HepG2 (cell line): ENCODE measurements at regions not wholly inside any gene's neighbourhood (a gene's known extent, or its start where the extent isn't known, plus 50 kb on each side); places are given as distances from the start of the nearest gene placed in this dataset.

ENCODE experiments used
- ATAC-seq: fragments of 200-7000 bp; cut with Tn5 transposase; 3 replicates; pipeline ENCODE4 v1.9.1; 2020; ENCODE audit warnings: mild to moderate bottlenecking, moderate library complexity
- BruUV-seq: library from RNA; stranded (reverse); fragments of 400-500 nt; replicated peaks from 2 replicates; lab custom pipeline; 2021; lab: Mats Ljungman, UMichigan
- CTCF ChIA-PET: fragments of 300-600 bp; formaldehyde crosslinking; extraction: SDS; loops from one replicate; lab custom pipeline; 2021; ENCODE audit warnings: low total read pairs, inconsistent platforms, low intra/inter-chr PET ratio; lab: Yijun Ruan, JAX
- POLR2A ChIA-PET: fragments of 350-600 bp; sonication (Branson Sonifier 250); formaldehyde crosslinking; loops from one replicate; lab custom pipeline; 2020; ENCODE audit warnings: antibody characterized with exemption, inconsistent platforms; lab: Yijun Ruan, JAX
- DNase-seq: peaks from one replicate; pipeline ENCODE4 v3.0.0-alpha.2; 2015; ENCODE audit warnings: low spot score
- FAIRE-seq: peaks from 3 replicates; lab custom pipeline; 2011; peaks lifted over from hg19 to GRCh38; lab: Jason Lieb, UNC
- H2AFZ ChIP-seq: one replicate; pipeline ENCODE4 v1.6.1; 2011; ENCODE audit warnings: low read length, inconsistent platforms
- H3K27ac ChIP-seq: fragments of 300-600 bp; 3 replicates; pipeline ENCODE4 v1.8.0; 2011; ENCODE audit warnings: mixed run types, mild to moderate bottlenecking, mixed read lengths, low read length, inconsistent platforms; ENCODE audit not compliant: insufficient read depth; ENCODE audit errors: extremely low read length
- H3K27me3 ChIP-seq, 2 experiments: fragments of 200-600 bp in 1 of 2; 2 replicates in 1 of 2; 3 replicates in 1 of 2; pipeline versions ENCODE4 v1.6.0 to v1.8.0; 2011; ENCODE audit warnings: low read length in 2 of 2, mild to moderate bottlenecking in 2 of 2, moderate library complexity in 2 of 2, inconsistent platforms in 1 of 2; ENCODE audit not compliant: insufficient read depth in 2 of 2, control insufficient read depth in 1 of 2
- H3K36me3 ChIP-seq, 2 experiments: fragments of 200-600 bp in 1 of 2; replicated peaks in 1 of 2; 2 replicates in 1 of 2; 3 replicates in 1 of 2; pipeline versions ENCODE4 v1.5.1 to v1.8.0; 2011; ENCODE audit warnings: low read length in 2 of 2, inconsistent platforms in 1 of 2; ENCODE audit not compliant: insufficient read depth in 2 of 2, control insufficient read depth in 1 of 2
- H3K4me1 ChIP-seq: 2 replicates; pipeline ENCODE4 v1.5.1; 2012; ENCODE audit warnings: low read length, inconsistent platforms; ENCODE audit not compliant: insufficient read depth
- H3K4me2 ChIP-seq: 2 replicates; pipeline ENCODE4 v1.6.0; 2011; ENCODE audit warnings: low read depth, low read length, inconsistent platforms
- H3K4me3 ChIP-seq, 3 experiments: fragments of 200-600 bp in 1 of 3; sonication (generic), shearing (Covaris generic) in 1 of 3; replicated peaks in 1 of 3; 2 replicates each; pipeline ENCODE4 v1.5.1; 2011 to 2016; ENCODE audit warnings: low read length in 3 of 3, inconsistent platforms in 2 of 3, low read depth in 2 of 3, mild to moderate bottlenecking in 2 of 3, control low read depth in 1 of 3, mixed read lengths in 1 of 3; ENCODE audit not compliant: insufficient read depth in 1 of 3
- H3K79me2 ChIP-seq: one replicate; pipeline ENCODE4 v1.6.1; 2011; ENCODE audit warnings: low read length, inconsistent platforms; ENCODE audit not compliant: insufficient read depth
- H3K9ac ChIP-seq: 2 replicates; pipeline ENCODE4 v1.6.0; 2011; ENCODE audit warnings: mild to moderate bottlenecking, low read depth, low read length, inconsistent platforms; ENCODE audit not compliant: insufficient read depth
- H3K9me3 ChIP-seq: 2 replicates; pipeline ENCODE4 v1.5.1; 2012; ENCODE audit warnings: mild to moderate bottlenecking, low read length
- H4K20me1 ChIP-seq: 2 replicates; pipeline ENCODE4 v1.6.0; 2011; ENCODE audit warnings: inconsistent platforms, mild to moderate bottlenecking, low read length, moderate library complexity; ENCODE audit not compliant: insufficient read depth
- BRCA1 ChIP-seq: sonication (generic); formaldehyde crosslinking; IDR thresholded peaks from 2 replicates; pipeline ENCODE4 v1.4.0; 2020; ENCODE audit warnings: missing genetic modification reagents
- HNF1A ChIP-seq, 2 experiments: sonication (generic) in 1 of 2; formaldehyde crosslinking in 1 of 2; IDR thresholded peaks; 2 replicates each; pipeline versions ENCODE4 v1.4.0 to v1.6.1; 2016 to 2020; ENCODE audit warnings: borderline replicate concordance in 1 of 2, low read depth in 1 of 2, mild to moderate bottlenecking in 1 of 2, missing genetic modification reagents in 1 of 2
- MED13 ChIP-seq: sonication (generic); formaldehyde crosslinking; IDR thresholded peaks from 2 replicates; pipeline ENCODE4 v1.5.0; 2020; ENCODE audit warnings: missing genetic modification reagents
- MEIS1 ChIP-seq: sonication (generic); formaldehyde crosslinking; IDR thresholded peaks from 2 replicates; pipeline ENCODE4 v1.9.0; 2021; ENCODE audit warnings: mild to moderate bottlenecking, missing genetic modification reagents, moderate library complexity, borderline replicate concordance
- MIER3 ChIP-seq: IDR thresholded peaks from 2 replicates; pipeline ENCODE4 v1.6.1; 2016; ENCODE audit warnings: missing compliant biosample characterization, borderline replicate concordance
- MLXIP ChIP-seq: sonication (generic); formaldehyde crosslinking; IDR thresholded peaks from 2 replicates; pipeline ENCODE4 v1.9.0; 2021; ENCODE audit warnings: missing genetic modification reagents, borderline replicate concordance
- ZNF121 ChIP-seq: sonication (generic); formaldehyde crosslinking; IDR thresholded peaks from 2 replicates; pipeline ENCODE4 v1.5.0; 2020; ENCODE audit warnings: mild to moderate bottlenecking, missing genetic modification reagents
- ZNF446 ChIP-seq: sonication (generic); formaldehyde crosslinking; IDR thresholded peaks from 2 replicates; pipeline ENCODE4 v1.5.0; 2020; ENCODE audit warnings: mild to moderate bottlenecking, missing genetic modification reagents
- ZNF552 ChIP-seq: sonication (generic); formaldehyde crosslinking; IDR thresholded peaks from 2 replicates; pipeline ENCODE4 v1.9.0; 2022; ENCODE audit warnings: missing genetic modification reagents, mild to moderate bottlenecking, borderline replicate concordance
- ZNF777 ChIP-seq: sonication (generic); formaldehyde crosslinking; IDR thresholded peaks from 2 replicates; pipeline ENCODE4 v1.4.0; 2020; ENCODE audit warnings: missing genetic modification reagents
- WGBS: methylation state at CpG from one replicate; pipeline ENCODE4 v1.1.6; 2017; ENCODE audit warnings: low lambda C conversion rate; 5-methylcytosine and 5-hydroxymethylcytosine counted together
- in situ Hi-C: cut with HindIII; loops from 2 replicates; pipeline ENCODE4 v1.10.0; 2017; ENCODE audit warnings: low pct_unique_long_range_greater_than_20kb; ENCODE audit not compliant: extremely low pct_ligation_motif_present
- intact Hi-C: fragments of 100-400 bp; cut with micrococcal nuclease; formaldehyde crosslinking; loops from one replicate; pipeline ENCODE4 v1.10.0; 2022; ENCODE audit not compliant: unreplicated experiment

- no peak for TF ChIP-seq MLXIP
- no peak for TF ChIP-seq MIER3 (CRISPR knock-in tag)
- TF ChIP-seq MED13, result no peak
Measured at GRCh38 chr7:136046548-136046947, 69.4 kb upstream of the MTPN start (continued).

- in situ Hi-C loops, result no loop called here
Measured at GRCh38 chr7:136045992-136046391, 68.8 kb upstream of the MTPN start.

More at GRCh38 chr7:136045992-136046391, 68.8 kb upstream of the MTPN start:
- no peak for DNase-seq
- CTCF ChIA-PET, result no interaction called here
- no peak overlapping the region for H3K9ac ChIP-seq
- no peak for ATAC-seq
- H3K4me1 ChIP-seq, result no peaks in the 10 kb centered on the region
- no peak for FAIRE-seq
- 0% methylated on average over 1 of the region's 1 CpG for WGBS
- no peak overlapping the region for H3K4me2 ChIP-seq
- H3K27me3 ChIP-seq, result no peaks in the 10 kb centered on the region
- H2AFZ ChIP-seq, result no peak overlapping the region
- H3K4me3 ChIP-seq, result no peak overlapping the region
- BruUV-seq, result no TSS peak
- POLR2A ChIA-PET, result no interaction called here
- no peaks in the 10 kb centered on the region for H3K79me2 ChIP-seq
- no peaks in the 10 kb centered on the region for H4K20me1 ChIP-seq
- TF ChIP-seq BRCA1 (CRISPR knock-in tag) (no peak), ZNF552 (CRISPR knock-in tag) (no peak), ZNF777 (CRISPR knock-in tag) (no peak), HNF1A (IDR thresholded peaks at IDR 0.05; ENCODE audit: low read depth) (no peak), HNF1A (CRISPR knock-in tag; IDR thresholded peaks at IDR 0.05; ENCODE audit: borderline replicate concordance) (no peak), ZNF446 (CRISPR knock-in tag) (no peak), MEIS1 (CRISPR knock-in tag) (no peak), ZNF121 (CRISPR knock-in tag) (no peak)
- intact Hi-C loops, result no loop called here
- H3K27ac ChIP-seq, result no peak overlapping the region
- H3K36me3 ChIP-seq, result no peaks in the 10 kb centered on the region
- no peaks in the 10 kb centered on the region for H3K9me3 ChIP-seq
